Activated naive CD4-positive, alpha-beta T cell (primary cell): ENCODE measurements at regions not wholly inside any gene's neighbourhood (a gene's known extent, or its start where the extent isn't known, plus 50 kb on each side); places are given as distances from the start of the nearest gene placed in this dataset.

ENCODE experiments used
- DNase-seq, 4 experiments: peaks; one replicate each; lab custom pipeline; 2025; lab: John Stamatoyannopoulos, UW

DNA sequence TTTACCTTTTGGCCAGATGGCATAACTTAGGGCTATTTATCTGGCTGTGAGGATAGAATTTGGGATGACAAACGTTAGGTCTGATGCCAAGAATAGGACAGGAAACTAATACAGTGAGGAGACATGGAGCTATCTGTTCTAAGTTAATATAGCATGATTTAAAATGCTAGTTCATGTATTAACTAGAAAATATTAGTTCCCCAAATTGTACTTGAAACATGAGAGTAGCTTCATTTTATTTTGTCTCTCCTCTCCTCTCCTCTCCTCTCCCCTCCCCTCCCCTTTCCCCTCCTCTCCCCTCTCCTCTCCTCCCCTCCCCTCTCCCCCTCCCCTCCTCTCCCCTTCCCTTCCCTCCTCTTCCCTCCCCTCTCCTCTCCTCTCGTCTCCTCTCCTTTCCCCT lies 101.1 kb upstream of the MYO16 start:
- no peak for DNase-seq

DNA sequence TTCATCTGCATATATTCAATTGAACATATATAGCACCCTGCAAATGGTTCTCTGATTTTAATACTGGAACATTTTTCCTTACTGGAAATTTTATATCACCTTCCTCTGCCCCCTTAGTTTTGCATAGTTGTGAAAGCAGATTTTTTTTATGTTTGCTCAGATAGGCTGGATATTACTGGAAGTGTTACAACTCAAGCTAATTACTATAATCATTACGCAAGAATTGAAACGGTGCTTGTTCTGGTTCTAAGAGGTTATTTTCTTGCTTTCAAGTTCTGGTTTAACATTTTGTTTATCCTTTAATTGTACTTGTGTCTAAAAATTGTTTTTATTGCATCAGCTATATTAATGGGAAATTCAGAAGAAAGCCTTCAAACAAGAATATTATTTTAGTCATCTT lies 95.6 kb upstream of the MYO16 start:
- no peak for DNase-seq

GRCh38 chr13:108534728-108535127 lies 94.7 kb upstream of the MYO16 start:
- no peak for DNase-seq

GRCh38 chr13:108549934-108550333 lies 79.5 kb upstream of the MYO16 start:
- no peak for DNase-seq

DNA sequence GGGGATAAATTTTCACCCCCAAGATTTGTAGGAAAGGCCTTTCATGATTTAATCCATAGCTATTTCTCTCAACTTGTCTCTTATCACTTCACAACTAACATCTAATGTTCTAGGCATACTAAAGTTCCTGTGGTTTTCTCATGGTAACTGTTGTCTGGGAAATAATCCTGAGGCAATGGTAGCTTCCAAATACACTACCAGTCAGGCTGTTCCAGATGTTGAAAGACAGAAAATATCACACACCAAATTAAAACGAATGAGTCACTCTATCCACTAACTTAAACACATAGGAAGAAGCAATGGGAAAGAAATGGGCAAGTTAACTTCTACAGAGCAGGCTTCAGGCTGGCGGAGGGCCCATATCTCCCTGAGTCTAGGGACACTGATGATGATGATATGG lies 77.7 kb upstream of the MYO16 start:
- no peak for DNase-seq

GRCh38 chr13:108558489-108558888 lies 70.9 kb upstream of the MYO16 start:
- DNase-seq = no peak

DNA sequence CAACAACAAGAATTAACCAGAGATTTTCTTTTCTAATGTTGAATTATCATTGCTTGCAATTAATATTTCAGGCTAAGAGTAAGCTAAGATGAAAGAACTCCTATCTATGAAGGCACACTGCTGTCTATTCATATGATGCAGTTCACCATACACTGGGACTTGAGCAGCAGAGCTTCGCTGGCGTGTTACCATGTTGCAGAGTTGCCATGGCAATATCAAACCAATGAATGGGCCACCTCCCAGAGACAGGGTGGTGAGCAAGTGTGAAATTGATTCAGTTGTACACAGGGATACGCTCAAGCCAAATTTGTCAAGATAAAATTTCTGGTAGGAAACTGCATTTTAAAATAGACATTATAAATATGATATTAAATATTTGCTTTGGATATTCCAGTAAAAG lies 69.3 kb upstream of the MYO16 start:
- no peak for DNase-seq

GRCh38 chr13:108561149-108561548 lies 68.3 kb upstream of the MYO16 start:
- DNase-seq = no peak

- no peak for DNase-seq
These were observed 62.8 kb upstream of the MYO16 start for GRCh38 chr13:108566413-108567170.

- DNase-seq = no peak
These were observed 56.6 kb upstream of the MYO16 start for GRCh38 chr13:108572782-108573211.

DNA sequence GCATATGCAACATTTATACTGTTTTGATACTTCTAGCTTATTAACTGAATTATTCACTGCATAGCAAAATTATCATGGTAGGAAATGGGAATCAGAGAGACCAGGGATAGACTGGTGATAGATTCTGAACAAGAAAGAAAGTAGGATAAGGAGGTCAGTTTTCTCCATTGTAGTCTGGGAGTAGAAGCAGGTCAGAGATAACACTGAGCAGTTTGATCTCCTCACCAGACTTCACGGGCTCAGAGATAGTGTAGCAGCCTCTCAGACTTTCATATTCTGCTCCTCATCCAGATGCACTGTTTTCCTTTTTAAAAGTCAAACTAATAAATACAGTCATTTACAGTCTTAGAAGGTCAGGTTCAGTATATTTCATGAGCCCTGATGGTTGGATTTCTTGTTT lies 56.0 kb upstream of the MYO16 start:
- no peak for DNase-seq

GRCh38 chr13:108574856-108575255 lies 54.6 kb upstream of the MYO16 start:
- DNase-seq = no peak

DNA sequence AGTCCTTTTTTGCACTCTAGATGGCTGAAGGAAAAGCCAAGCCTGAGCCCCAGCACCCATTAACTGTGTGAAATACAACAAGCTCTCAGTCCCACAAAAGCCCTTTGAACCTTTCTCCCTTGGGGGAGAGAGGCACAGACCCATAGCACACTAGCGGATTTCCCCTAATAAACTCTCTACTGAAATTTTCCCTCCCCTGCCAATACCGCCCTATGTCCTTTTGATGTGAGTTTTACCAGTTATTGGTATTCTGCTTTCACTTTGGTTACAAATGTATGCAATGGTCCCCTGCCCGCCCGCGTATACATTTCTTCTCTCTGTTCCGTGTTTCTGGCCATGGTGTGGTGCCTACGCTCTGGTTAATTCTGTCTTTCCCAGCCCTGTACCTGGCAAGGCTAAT lies 54.0 kb upstream of the MYO16 start:
- no peak for DNase-seq
